Naive thymus-derived CD4-positive, alpha-beta T cell (primary cell): ENCODE measurements at regions not wholly inside any gene's neighbourhood (a gene's known extent, or its start where the extent isn't known, plus 50 kb on each side); places are given as distances from the start of the nearest gene placed in this dataset.

Source experiments
- ATAC-seq: fragments of 150-1000 bp; cut with Tn5 transposase; 2 replicates; pipeline ENCODE4 v1.10.0; 2021; ENCODE audit warnings: mild to moderate bottlenecking, moderate library complexity
- CTCF ChIA-PET: fragments of 350-600 bp; sonication (Branson Sonifier 250); formaldehyde crosslinking; loops from one replicate; lab custom pipeline; 2021; ENCODE audit warnings: antibody characterized with exemption; lab: Charles Lee
- POLR2A ChIA-PET: fragments of 350-600 bp; sonication (Branson Sonifier 250); formaldehyde crosslinking; loops from one replicate; lab custom pipeline; 2021; ENCODE audit warnings: antibody characterized with exemption, inconsistent platforms; lab: Charles Lee
- DNase-seq, 9 donors: peaks; one replicate each; pipeline versions ENCODE4 v3.0.0 to v3.0.0-alpha.2; 2020 to 2022; ENCODE audit warnings: mixed read lengths in 1 of 9
- H3K27ac ChIP-seq: one replicate; pipeline ENCODE4 v1.7.0; 2013; ENCODE audit warnings: mild to moderate bottlenecking, low read depth, low read length, moderate library complexity
- H3K27me3 ChIP-seq, 2 donors: one replicate each; pipeline ENCODE4 v1.7.0; 2013; ENCODE audit warnings: low read length in 2 of 2, mild to moderate bottlenecking in 2 of 2, moderate library complexity in 2 of 2; ENCODE audit not compliant: control insufficient read depth in 2 of 2, insufficient read depth in 2 of 2
- H3K36me3 ChIP-seq, 3 experiments: 1 replicate in 2 of 3; 2 replicates in 1 of 3; pipeline ENCODE4 v1.7.0; 2013; ENCODE audit warnings: low read length in 3 of 3, mild to moderate bottlenecking in 3 of 3, moderate library complexity in 1 of 3; ENCODE audit not compliant: insufficient read depth in 3 of 3, control insufficient read depth in 2 of 3
- H3K4me1 ChIP-seq, 2 donors: one replicate each; pipeline ENCODE4 v1.7.0; 2013; ENCODE audit warnings: low read length in 2 of 2, mild to moderate bottlenecking in 2 of 2, moderate library complexity in 1 of 2; ENCODE audit not compliant: control insufficient read depth in 2 of 2, insufficient read depth in 2 of 2
- H3K4me3 ChIP-seq: 2 replicates; pipeline ENCODE4 v1.7.0; 2013; ENCODE audit warnings: mild to moderate bottlenecking, low read length
- H3K9me3 ChIP-seq, 3 experiments: 1 replicate in 2 of 3; 2 replicates in 1 of 3; pipeline ENCODE4 v1.7.0; 2013; ENCODE audit warnings: low read length in 3 of 3; ENCODE audit not compliant: control insufficient read depth in 2 of 3
- H3K27ac Mint-ChIP-seq, 9 donors: one replicate each; pipeline ENCODE4 v1.8.0; 2020 to 2022; ENCODE audit warnings: mixed read lengths in 9 of 9, mild to moderate bottlenecking in 8 of 9, moderate library complexity in 5 of 9, inconsistent platforms in 2 of 9
- H3K27me3 Mint-ChIP-seq, 5 donors: one replicate each; pipeline ENCODE4 v1.8.0; 2021 to 2022; ENCODE audit warnings: mixed read lengths in 5 of 5, mild to moderate bottlenecking in 1 of 5
- H3K36me3 Mint-ChIP-seq, 5 donors: one replicate each; pipeline ENCODE4 v1.8.0; 2020 to 2022; ENCODE audit warnings: mixed read lengths in 5 of 5, mild to moderate bottlenecking in 3 of 5, inconsistent platforms in 1 of 5
- H3K4me1 Mint-ChIP-seq, 7 donors: one replicate each; pipeline ENCODE4 v1.8.0; 2020 to 2022; ENCODE audit warnings: mixed read lengths in 7 of 7, mild to moderate bottlenecking in 3 of 7, inconsistent platforms in 1 of 7
- H3K4me3 Mint-ChIP-seq, 10 donors: one replicate each; pipeline ENCODE4 v1.8.0; 2020 to 2022; ENCODE audit warnings: mild to moderate bottlenecking in 10 of 10, mixed read lengths in 10 of 10, moderate library complexity in 6 of 10, inconsistent platforms in 2 of 10
- H3K9me3 Mint-ChIP-seq, 11 donors: one replicate each; pipeline ENCODE4 v1.8.0; 2020 to 2022; ENCODE audit warnings: mixed read lengths in 11 of 11, mild to moderate bottlenecking in 4 of 11, inconsistent platforms in 1 of 11, moderate library complexity in 1 of 11
- intact Hi-C, 2 donors: fragments of 100-400 bp; cut with micrococcal nuclease; formaldehyde crosslinking; loops; one replicate each; pipeline ENCODE4 v1.15.1; 2023

- H3K27ac Mint-ChIP-seq, result no peak overlapping the region
- H3K4me1 Mint-ChIP-seq, result peaks cover 0 to 2% (median 0%) of the 10 kb centered on the region in 7 donors
- H3K4me1 ChIP-seq, result no peaks in the 10 kb centered on the region
- no peaks in the 10 kb centered on the region for H3K9me3 Mint-ChIP-seq
- no peaks in the 10 kb centered on the region for H3K36me3 ChIP-seq
- ChIA-PET CTCF (no interaction called here), POLR2A (no interaction called here)
- peaks cover 0 to 16% (median 0%) of the 10 kb centered on the region in 5 donors for H3K27me3 Mint-ChIP-seq
- DNase-seq (no peak), ATAC-seq (no peak)
- intact Hi-C loops, result no loop called here
- no peaks in the 10 kb centered on the region for H3K9me3 ChIP-seq
- H3K27me3 ChIP-seq, result no peaks in the 10 kb centered on the region
- no peak overlapping the region for H3K4me3 Mint-ChIP-seq
- no peak overlapping the region for H3K4me3 ChIP-seq
- no peaks in the 10 kb centered on the region for H3K36me3 Mint-ChIP-seq
- no peak overlapping the region for H3K27ac ChIP-seq
Observed at GRCh38 chr1:19569786-19570185, 74.3 kb upstream of the NBL1 start.

DNA sequence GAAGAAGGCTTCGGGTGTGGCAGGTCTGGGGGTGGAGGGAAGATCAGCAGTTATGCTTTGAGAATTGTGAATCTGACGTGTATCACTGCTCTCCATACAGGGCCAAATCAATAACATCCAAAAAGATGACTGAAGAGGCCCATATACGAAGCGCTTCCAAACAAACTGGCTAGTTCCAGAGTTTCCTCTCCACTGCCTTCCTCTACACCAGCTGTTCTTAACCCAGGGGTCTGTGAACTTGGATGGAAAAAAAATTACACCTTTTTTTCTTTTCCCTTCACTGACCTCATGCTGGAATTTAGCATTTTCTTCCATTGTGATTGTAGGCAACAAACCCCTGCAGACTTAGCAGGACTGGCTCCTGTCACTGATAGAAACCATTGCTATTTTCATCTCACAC, 77.1 kb upstream of the NBL1 start:
- H3K36me3 Mint-ChIP-seq, result no peaks in the 10 kb centered on the region
- POLR2A ChIA-PET, result no interaction called here
- CTCF ChIA-PET, result interaction anchor here (0.6 to 0.7 kb wide), 2 partner anchors 41 to 66 kb away, joined by 3 to 4 read pairs; no protein-coding TSS in a partner anchor
- H3K9me3 Mint-ChIP-seq, result no peaks in the 10 kb centered on the region
- no peaks in the 10 kb centered on the region for H3K9me3 ChIP-seq
- H3K27me3 Mint-ChIP-seq, result peaks cover 0 to 4% (median 0%) of the 10 kb centered on the region in 5 donors
- no peak overlapping the region for H3K27ac Mint-ChIP-seq
- no peaks in the 10 kb centered on the region for H3K36me3 ChIP-seq
- H3K4me3 Mint-ChIP-seq, result no peak overlapping the region
- no peak overlapping the region for H3K4me3 ChIP-seq
- DNase-seq (no peak), ATAC-seq (no peak)
- H3K27me3 ChIP-seq, result no peaks in the 10 kb centered on the region
- H3K4me1 ChIP-seq, result no peaks in the 10 kb centered on the region
- intact Hi-C loops, result no loop called here
- peaks cover 0 to 3% (median 0%) of the 10 kb centered on the region in 7 donors for H3K4me1 Mint-ChIP-seq
- no peak overlapping the region for H3K27ac ChIP-seq

DNA sequence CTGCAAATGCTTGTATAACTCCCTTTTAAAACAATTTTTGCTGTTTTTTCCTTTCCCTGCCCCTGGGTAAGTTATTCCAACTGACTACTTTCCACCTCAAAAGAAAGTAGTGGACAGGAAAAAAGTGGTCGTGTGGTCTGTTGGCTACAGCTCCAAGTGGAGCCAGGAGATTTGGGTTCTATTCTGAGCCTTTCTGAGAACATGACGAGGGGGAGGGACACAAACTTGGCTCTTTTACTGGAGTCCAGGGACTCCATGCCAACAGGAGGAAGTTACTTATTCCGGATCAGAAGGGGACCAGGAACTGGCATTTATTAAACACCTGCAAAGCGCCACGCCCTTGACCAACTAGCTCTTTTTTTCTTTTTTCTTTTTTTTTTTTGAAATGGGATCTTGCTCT, 79.0 kb upstream of the CAPZB start:
- intact Hi-C loops, result no loop called here
- no peaks in the 10 kb centered on the region for H3K9me3 Mint-ChIP-seq
- Histone ChIP-seq H3K4me1 (no peaks in the 10 kb centered on the region), H3K27ac (no peak overlapping the region), H3K36me3 (no peaks in the 10 kb centered on the region), H3K9me3 (no peaks in the 10 kb centered on the region), H3K27me3 (no peaks in the 10 kb centered on the region), H3K4me3 (no peak overlapping the region)
- no peak overlapping the region for H3K4me3 Mint-ChIP-seq
- ChIA-PET CTCF (no interaction called here), POLR2A (no interaction called here)
- peaks cover 0 to 1% (median 0%) of the 10 kb centered on the region in 7 donors for H3K4me1 Mint-ChIP-seq
- no peak for DNase-seq
- no peak for ATAC-seq
- H3K36me3 Mint-ChIP-seq, result no peaks in the 10 kb centered on the region
- no peaks in the 10 kb centered on the region for H3K27me3 Mint-ChIP-seq
- peak overlapping the region in 1 of 9 donors; percentile 84 for H3K27ac Mint-ChIP-seq

GRCh38 chr1:19563324-19564097, 78.2 kb upstream of the CAPZB start:
- no peaks in the 10 kb centered on the region for H3K27me3 Mint-ChIP-seq
- Histone ChIP-seq H3K9me3 (no peaks in the 10 kb centered on the region), H3K27me3 (no peaks in the 10 kb centered on the region), H3K36me3 (no peaks in the 10 kb centered on the region), H3K27ac (no peak overlapping the region), H3K4me1 (no peaks in the 10 kb centered on the region), H3K4me3 (no peak overlapping the region)
- CTCF ChIA-PET, result no interaction called here
- POLR2A ChIA-PET, result no interaction called here
- intact Hi-C loops, result no loop called here
- no peak for ATAC-seq
- H3K4me1 Mint-ChIP-seq, result peaks cover 0 to 5% (median 4%) of the 10 kb centered on the region in 7 donors
- peak overlapping the region in 1 of 9 donors; percentile 2 for H3K27ac Mint-ChIP-seq
- H3K4me3 Mint-ChIP-seq, result no peak overlapping the region
- H3K36me3 Mint-ChIP-seq, result no peaks in the 10 kb centered on the region
- no peaks in the 10 kb centered on the region for H3K9me3 Mint-ChIP-seq
- no peak for DNase-seq

DNA sequence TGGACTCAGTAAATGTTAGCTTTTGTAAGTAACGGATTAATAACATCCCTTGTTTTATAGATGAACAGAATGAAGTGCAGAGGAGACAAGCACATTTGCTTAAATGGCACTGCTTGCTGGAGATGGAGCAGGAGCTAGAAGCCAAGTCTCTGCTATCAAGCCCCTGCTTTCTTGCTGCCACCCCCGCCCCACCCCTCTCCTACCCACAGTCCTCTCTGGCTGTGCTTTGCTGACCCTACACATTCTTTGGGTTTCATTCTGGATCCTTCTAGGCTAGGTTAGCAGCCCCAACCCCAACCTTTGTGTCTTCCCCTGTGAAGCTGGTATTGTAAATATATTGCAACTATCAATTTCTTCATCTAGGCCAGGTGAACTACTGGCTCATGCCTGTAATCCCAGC, 77.5 kb upstream of the CAPZB start:
- peaks cover 0 to 6% (median 0%) of the 10 kb centered on the region in 5 donors for H3K27me3 Mint-ChIP-seq
- peak overlapping the region in 2 of 9 donors; percentile 2 to 22 for H3K27ac Mint-ChIP-seq
- POLR2A ChIA-PET, result no interaction called here
- H3K4me3 Mint-ChIP-seq, result no peak overlapping the region
- peaks cover 0 to 10% (median 4%) of the 10 kb centered on the region in 7 donors for H3K4me1 Mint-ChIP-seq
- Histone ChIP-seq H3K4me1 (peaks cover 0 to 6% of the 10 kb centered on the region in 2 donors), H3K4me3 (no peak overlapping the region), H3K27ac (no peak overlapping the region), H3K9me3 (no peaks in the 10 kb centered on the region), H3K36me3 (no peaks in the 10 kb centered on the region), H3K27me3 (no peaks in the 10 kb centered on the region)
- DNase-seq (no peak), ATAC-seq (no peak)
- H3K9me3 Mint-ChIP-seq, result no peaks in the 10 kb centered on the region
- intact Hi-C loops, result no loop called here
- CTCF ChIA-PET, result no interaction called here
- no peaks in the 10 kb centered on the region for H3K36me3 Mint-ChIP-seq

GRCh38 chr1:19560480-19560879, 75.1 kb upstream of the CAPZB start:
- ATAC-seq (no peak), DNase-seq (no peak)
- H3K4me3 ChIP-seq, result no peak overlapping the region
- CTCF ChIA-PET, result interaction anchor here (0.5 kb wide), 1 partner anchor 422 kb away, joined by 4 read pairs; no protein-coding TSS in a partner anchor
- H3K27ac ChIP-seq, result no peak overlapping the region
- no peaks in the 10 kb centered on the region for H3K9me3 ChIP-seq
- no peaks in the 10 kb centered on the region for H3K36me3 ChIP-seq
- no peaks in the 10 kb centered on the region for H3K9me3 Mint-ChIP-seq
- no peaks in the 10 kb centered on the region for H3K36me3 Mint-ChIP-seq
- H3K27me3 Mint-ChIP-seq, result peaks cover 0 to 16% (median 0%) of the 10 kb centered on the region in 5 donors
- peaks cover 0 to 6% of the 10 kb centered on the region in 2 donors for H3K4me1 ChIP-seq
- no peaks in the 10 kb centered on the region for H3K27me3 ChIP-seq
- intact Hi-C loops, result no loop called here
- POLR2A ChIA-PET, result interaction anchor here (0.6 kb wide), 1 partner anchor 271 kb away, joined by 3 read pairs; no protein-coding TSS in a partner anchor
- no peak overlapping the region for H3K27ac Mint-ChIP-seq
- peaks cover 0 to 11% (median 4%) of the 10 kb centered on the region in 7 donors for H3K4me1 Mint-ChIP-seq
- H3K4me3 Mint-ChIP-seq, result no peak overlapping the region

- Histone ChIP-seq H3K27ac (no peak overlapping the region), H3K4me3 (no peak overlapping the region), H3K4me1 (peaks cover 0 to 6% of the 10 kb centered on the region in 2 donors), H3K27me3 (no peaks in the 10 kb centered on the region), H3K9me3 (no peaks in the 10 kb centered on the region), H3K36me3 (no peaks in the 10 kb centered on the region)
- intact Hi-C loops, result no loop called here
- no peaks in the 10 kb centered on the region for H3K36me3 Mint-ChIP-seq
- H3K4me3 Mint-ChIP-seq, result no peak overlapping the region
- ChIA-PET POLR2A (no interaction called here), CTCF (no interaction called here)
- DNase-seq (no peak), ATAC-seq (no peak)
- H3K27ac Mint-ChIP-seq, result no peak overlapping the region
- peaks cover 0 to 11% (median 4%) of the 10 kb centered on the region in 7 donors for H3K4me1 Mint-ChIP-seq
- peaks cover 0 to 18% (median 0%) of the 10 kb centered on the region in 5 donors for H3K27me3 Mint-ChIP-seq
- no peaks in the 10 kb centered on the region for H3K9me3 Mint-ChIP-seq
Observed at GRCh38 chr1:19559641-19560040, 74.3 kb upstream of the CAPZB start.
